H1 (cell line): ENCODE measurements at regions not wholly inside any gene's neighbourhood (a gene's known extent, or its start where the extent isn't known, plus 50 kb on each side); places are given as distances from the start of the nearest gene placed in this dataset.

Experiments
- CTCF ChIA-PET: fragments of 300-600 bp; sonication (Branson Sonifier 250); formaldehyde crosslinking; loops from one replicate; lab custom pipeline; 2021; ENCODE audit not compliant: partially characterized antibody; lab: Charles Lee
- POLR2A ChIA-PET: fragments of 300-600 bp; sonication (Branson Sonifier 250); formaldehyde crosslinking; loops from one replicate; lab custom pipeline; 2021; ENCODE audit warnings: inconsistent platforms; ENCODE audit not compliant: partially characterized antibody; lab: Charles Lee
- DNase-seq, 2 experiments: peaks; one replicate each; pipeline versions ENCODE4 v3.0.0 to v3.0.0-alpha.2; 2010 to 2022; ENCODE audit warnings: low spot score in 2 of 2, low read depth in 1 of 2, mixed read lengths in 1 of 2
- FAIRE-seq: peaks from 2 replicates; lab custom pipeline; 2011; peaks lifted over from hg19 to GRCh38; lab: Jason Lieb, UNC
- H2AFZ ChIP-seq: 2 replicates; pipeline ENCODE4 v1.8.1; 2012; ENCODE audit warnings: low read length, inconsistent platforms
- H2AK5ac ChIP-seq: 2 replicates; pipeline ENCODE4 v1.6.1; 2013; ENCODE audit warnings: low read depth, low read length
- H2BK120ac ChIP-seq: replicated peaks from 2 replicates; pipeline ENCODE3; 2013; ENCODE audit warnings: low read depth, low read length, inconsistent platforms
- H2BK12ac ChIP-seq: 2 replicates; pipeline ENCODE4 v1.6.1; 2013; ENCODE audit warnings: low read depth, low read length
- H2BK15ac ChIP-seq: 2 replicates; pipeline ENCODE4 v1.6.1; 2013; ENCODE audit warnings: low read length
- H2BK20ac ChIP-seq: 2 replicates; pipeline ENCODE4 v1.6.1; 2013; ENCODE audit warnings: low read length
- H2BK5ac ChIP-seq: 2 replicates; pipeline ENCODE4 v1.6.1; 2013; ENCODE audit warnings: low read depth, low read length
- H3K14ac ChIP-seq: 2 replicates; pipeline ENCODE4 v1.6.1; 2013; ENCODE audit warnings: inconsistent platforms; ENCODE audit not compliant: insufficient read length
- H3K18ac ChIP-seq: 2 replicates; pipeline ENCODE4 v1.6.1; 2013; ENCODE audit warnings: low read length; ENCODE audit errors: extremely low read depth
- H3K23ac ChIP-seq: 2 replicates; pipeline ENCODE4 v1.6.1; 2013; ENCODE audit warnings: inconsistent platforms; ENCODE audit not compliant: insufficient read length
- H3K23me2 ChIP-seq: 2 replicates; pipeline ENCODE4 v1.6.1; 2013; ENCODE audit warnings: low read depth, low read length
- H3K27ac ChIP-seq: 2 replicates; pipeline ENCODE4 v1.6.1; 2011; ENCODE audit warnings: low read depth, low read length, inconsistent platforms
- H3K27me3 ChIP-seq, 4 experiments: replicated peaks in 1 of 4; 1 replicate in 1 of 4; 2 replicates in 3 of 4; pipeline versions ENCODE4 v1.6.1 to v1.8.1; 2011 to 2013; ENCODE audit warnings: low read length in 3 of 4, mild to moderate bottlenecking in 3 of 4, inconsistent platforms in 2 of 4, mixed read lengths in 2 of 4, moderate library complexity in 1 of 4; ENCODE audit not compliant: control insufficient read depth in 3 of 4, insufficient read depth in 3 of 4; ENCODE audit errors: extremely low read depth in 1 of 4
- H3K36me3 ChIP-seq, 4 experiments: 2 replicates each; pipeline versions ENCODE4 v1.6.1 to v1.8.1; 2011 to 2013; ENCODE audit warnings: mild to moderate bottlenecking in 4 of 4, low read length in 3 of 4, moderate library complexity in 2 of 4, control low read depth in 1 of 4, inconsistent platforms in 1 of 4; ENCODE audit not compliant: insufficient read depth in 4 of 4, control insufficient read depth in 2 of 4
- H3K4ac ChIP-seq: replicated peaks from 2 replicates; pipeline ENCODE3; 2013; ENCODE audit warnings: low read length, low read depth, mixed read lengths, inconsistent platforms; ENCODE audit not compliant: insufficient read length
- H3K4me1 ChIP-seq, 4 experiments: replicated peaks in 1 of 4; 1 replicate in 1 of 4; 2 replicates in 3 of 4; pipeline versions ENCODE4 v1.6.1 to v1.8.1; 2011 to 2013; ENCODE audit warnings: low read length in 3 of 4, inconsistent platforms in 2 of 4, mixed read lengths in 1 of 4; ENCODE audit not compliant: insufficient read depth in 4 of 4, control insufficient read depth in 3 of 4
- H3K4me2 ChIP-seq, 2 experiments: 2 replicates each; pipeline versions ENCODE4 v1.6.1 to v1.8.1; 2011 to 2013; ENCODE audit warnings: low read depth in 2 of 2, low read length in 2 of 2, control low read depth in 1 of 2, inconsistent platforms in 1 of 2, mild to moderate bottlenecking in 1 of 2; ENCODE audit not compliant: insufficient read depth in 1 of 2
- H3K4me3 ChIP-seq, 4 experiments: fragments of 200-600, 300-600 bp in 1 of 4; sonication (generic), shearing (Covaris generic), sonication (Bioruptor Twin) in 1 of 4; 2 replicates each; pipeline versions ENCODE4 v1.5.1 to v1.8.1; 2011 to 2016; ENCODE audit warnings: low read length in 4 of 4, low read depth in 3 of 4, control low read depth in 2 of 4, inconsistent platforms in 2 of 4, mild to moderate bottlenecking in 2 of 4, mixed read lengths in 1 of 4, moderate library complexity in 1 of 4; ENCODE audit not compliant: insufficient read depth in 2 of 4; ENCODE audit errors: extremely low read depth in 1 of 4
- H3K56ac ChIP-seq: replicated peaks from 2 replicates; pipeline ENCODE3; 2013; ENCODE audit warnings: low read depth, mild to moderate bottlenecking, mixed read lengths, low read length, inconsistent platforms; ENCODE audit not compliant: insufficient read length
- H3K79me1 ChIP-seq: 2 replicates; pipeline ENCODE4 v1.6.1; 2013; ENCODE audit warnings: low read depth, low read length, control low read depth
- H3K79me2 ChIP-seq, 2 experiments: 2 replicates each; pipeline versions ENCODE4 v1.6.1 to v1.8.1; 2012 to 2013; ENCODE audit warnings: low read length in 2 of 2, mild to moderate bottlenecking in 2 of 2, inconsistent platforms in 1 of 2; ENCODE audit not compliant: insufficient read depth in 2 of 2, control insufficient read depth in 1 of 2
- H3K9ac ChIP-seq, 4 experiments: replicated peaks in 1 of 4; 1 replicate in 1 of 4; 2 replicates in 3 of 4; pipeline versions ENCODE4 v1.6.1 to v1.8.1; 2011 to 2013; ENCODE audit warnings: low read depth in 3 of 4, low read length in 3 of 4, control low read depth in 2 of 4, mild to moderate bottlenecking in 2 of 4, moderate library complexity in 2 of 4, inconsistent platforms in 1 of 4; ENCODE audit errors: extremely low read depth in 1 of 4
- H3K9me3 ChIP-seq, 2 experiments: 2 replicates each; pipeline versions ENCODE4 v1.6.1 to v1.8.1; 2012 to 2013; ENCODE audit warnings: mild to moderate bottlenecking in 2 of 2, moderate library complexity in 2 of 2, control low read depth in 1 of 2, inconsistent platforms in 1 of 2, low read depth in 1 of 2, low read length in 1 of 2, mixed read lengths in 1 of 2; ENCODE audit not compliant: insufficient read depth in 2 of 2
- H4K20me1 ChIP-seq, 2 experiments: replicated peaks in 1 of 2; 2 replicates each; pipeline versions ENCODE3 to v1.8.1; 2011 to 2013; ENCODE audit warnings: inconsistent platforms in 2 of 2, low read length in 2 of 2, mild to moderate bottlenecking in 1 of 2; ENCODE audit not compliant: insufficient read depth in 2 of 2, control insufficient read depth in 1 of 2
- H4K5ac ChIP-seq: 2 replicates; pipeline ENCODE4 v1.6.1; 2013; ENCODE audit warnings: low read length, low read depth, mixed read lengths, inconsistent platforms; ENCODE audit not compliant: insufficient read length
- H4K8ac ChIP-seq: 2 replicates; pipeline ENCODE4 v1.8.0; 2013; ENCODE audit warnings: mild to moderate bottlenecking, moderate library complexity, low read length, inconsistent platforms; ENCODE audit not compliant: insufficient read depth; ENCODE audit errors: extremely low read depth
- H4K91ac ChIP-seq: replicated peaks from 2 replicates; pipeline ENCODE3; 2013; ENCODE audit warnings: low read length, mixed read lengths, inconsistent platforms; ENCODE audit not compliant: insufficient read length
- BCL11A ChIP-seq, 2 experiments: IDR thresholded peaks; one replicate each; pipeline ENCODE4 v1.6.1; 2011; ENCODE audit warnings: low read depth in 2 of 2, low read length in 2 of 2, mild to moderate bottlenecking in 2 of 2
- FOSL1 ChIP-seq: IDR thresholded peaks from 2 replicates; pipeline ENCODE4 v1.6.1; 2011; ENCODE audit warnings: mild to moderate bottlenecking, low read depth, low read length, moderate library complexity; ENCODE audit not compliant: insufficient read depth
- JUND ChIP-seq: IDR thresholded peaks from 2 replicates; pipeline ENCODE4 v1.6.1; 2011; ENCODE audit warnings: mild to moderate bottlenecking, improper control_type of control experiment, low read length
- KDM5A ChIP-seq: fragments of 200-600 bp; IDR thresholded peaks from 2 replicates; pipeline ENCODE4 v1.7.1; 2012; ENCODE audit warnings: mild to moderate bottlenecking, low read length, inconsistent platforms, mixed read lengths
- RAD21 ChIP-seq, 2 experiments: IDR thresholded peaks in 1 of 2; conservative IDR thresholded peaks in 1 of 2; 2 replicates each; pipeline ENCODE4 v1.6.1; 2011; ENCODE audit warnings: low read depth in 2 of 2, low read length in 2 of 2, improper control_type of control experiment in 1 of 2, inconsistent platforms in 1 of 2, mild to moderate bottlenecking in 1 of 2, moderate library complexity in 1 of 2
- SP1 ChIP-seq: IDR thresholded peaks from 2 replicates; pipeline ENCODE4 v1.6.1; 2011; ENCODE audit warnings: low read depth, low read length
- WGBS, 2 experiments: shearing (Covaris generic) in 1 of 2; methylation state at CpG; one replicate each; pipeline versions ENCODE4 v1.1.6 to v1.1.7; 2013 to 2015; ENCODE audit warnings: low lambda C conversion rate in 2 of 2, mixed read lengths in 2 of 2, inconsistent platforms in 1 of 2, low coverage in 1 of 2, missing lambda C conversion rate in 1 of 2; ENCODE audit not compliant: insufficient replicate concordance in 2 of 2, insufficient coverage in 1 of 2, insufficient read length in 1 of 2; ENCODE audit errors: extremely low coverage in 1 of 2, missing lambda C conversion rate in 1 of 2; 5-methylcytosine and 5-hydroxymethylcytosine counted together
- TF ChIP-seq, protein P1 (sequence below): IDR thresholded peaks from 2 replicates; pipeline ENCODE4 v1.6.1; 2012; ENCODE audit warnings: inconsistent platforms
- TF ChIP-seq, protein P2 (sequence below): IDR thresholded peaks from 2 replicates; pipeline ENCODE4 v1.6.1; 2011; ENCODE audit warnings: low read length, improper control_type of control experiment

DNA sequence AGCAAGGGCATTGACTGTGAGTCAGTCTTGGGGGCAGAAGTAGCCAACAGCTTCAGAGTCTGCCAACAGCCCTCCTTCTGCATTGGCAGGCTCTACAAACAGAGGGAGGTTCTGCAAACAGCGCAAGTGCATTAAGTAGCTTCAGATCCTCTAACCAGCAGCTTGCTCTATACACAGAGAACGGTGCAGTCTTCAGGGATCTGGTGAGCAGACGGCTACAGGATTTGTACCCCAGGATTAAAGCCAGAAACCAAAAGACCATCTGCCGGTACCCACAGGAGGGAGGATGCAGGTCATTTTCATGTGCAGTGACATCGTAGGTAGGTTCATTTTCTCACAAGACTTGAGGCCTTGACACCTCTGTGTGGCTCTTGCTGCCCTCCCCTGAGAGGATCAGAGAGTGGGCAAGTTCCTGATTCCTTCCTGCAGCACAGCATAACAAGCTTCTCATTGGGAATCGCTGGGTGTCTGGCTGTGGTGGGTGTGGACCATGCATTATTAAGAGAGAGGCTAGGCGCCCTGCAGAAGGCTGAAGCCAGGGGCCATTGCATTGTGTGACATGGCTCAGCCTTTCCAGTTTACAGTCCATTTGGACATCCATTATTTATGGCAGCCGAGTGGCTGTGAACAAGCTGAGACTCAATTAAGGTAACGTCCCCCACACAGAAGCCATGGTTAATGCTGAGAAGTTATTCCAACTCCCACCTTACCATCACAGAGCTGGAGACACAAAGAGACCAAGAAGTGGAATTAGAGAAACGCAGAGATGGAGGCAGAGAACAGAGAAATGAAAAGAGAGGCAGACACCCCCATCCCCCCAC is 250.0 kb downstream of the LRFN2 start:
- Histone ChIP-seq H2BK120ac (no peak overlapping the region), H3K27ac (no peak overlapping the region), H3K36me3 (no peaks in the 10 kb centered on the region), H2BK20ac (peak overlapping the region; percentile 68; the same call in 1 of the 2 replicates), H3K18ac (no peak overlapping the region), H3K9ac (no peak overlapping the region), H4K20me1 (no peaks in the 10 kb centered on the region), H2BK5ac (no peak overlapping the region), H2BK12ac (peak overlapping the region; percentile 46; the same call in 1 of the 2 replicates), H3K27me3 (no peaks in the 10 kb centered on the region; a peak in 1 of 7 replicates), H2AFZ (no peak overlapping the region), H3K79me1 (no peaks in the 10 kb centered on the region), H3K9me3 (no peaks in the 10 kb centered on the region), H3K4me3 (no peak overlapping the region), H3K4me1 (peaks cover 1 to 20% (median 10%) of the 10 kb centered on the region in 4 experiments; a peak in 5 of 7 replicates), H3K56ac (no peak overlapping the region), H3K23ac (no peak overlapping the region), H4K5ac (no peak overlapping the region), H3K4ac (no peak overlapping the region), H3K79me2 (no peaks in the 10 kb centered on the region), H3K23me2 (no peaks in the 10 kb centered on the region), H2AK5ac (no peak overlapping the region), H2BK15ac (peak overlapping the region; percentile 61; the same call in 1 of the 2 replicates), H3K14ac (no peak overlapping the region), H3K4me2 (no peak overlapping the region), H4K8ac (no peak overlapping the region), H4K91ac (no peak overlapping the region)
- FAIRE-seq (no peak), DNase-seq (no peak)
- 90% methylated on average over 10 of the region's 10 CpGs; no CpG with 5 or more reads in 1 of the 2 experiments for WGBS, 2 experiments
- POLR2A ChIA-PET, result interaction anchor here (1.2 to 1.5 kb wide), 2 partner anchors 11 to 17 kb away, joined by 3 to 4 read pairs; no protein-coding TSS in a partner anchor
- CTCF ChIA-PET, result interaction anchor here (0.6 to 3.9 kb wide), 11 partner anchors 9 to 515 kb away, joined by 3 to 17 read pairs (median 4); no protein-coding TSS in a partner anchor
- no peak for TF ChIP-seq SP1
- no peak for TF ChIP-seq BCL11A (IDR thresholded peaks at IDR 0.05; ENCODE audit: low read depth in 2 of 2, low read length in 2 of 2)
- TF ChIP-seq FOSL1, result no peak
- TF ChIP-seq, protein P1, sequence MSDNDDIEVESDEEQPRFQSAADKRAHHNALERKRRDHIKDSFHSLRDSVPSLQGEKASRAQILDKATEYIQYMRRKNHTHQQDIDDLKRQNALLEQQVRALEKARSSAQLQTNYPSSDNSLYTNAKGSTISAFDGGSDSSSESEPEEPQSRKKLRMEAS, result no peak
- no peak for TF ChIP-seq JUND
- TF ChIP-seq, protein P2, sequence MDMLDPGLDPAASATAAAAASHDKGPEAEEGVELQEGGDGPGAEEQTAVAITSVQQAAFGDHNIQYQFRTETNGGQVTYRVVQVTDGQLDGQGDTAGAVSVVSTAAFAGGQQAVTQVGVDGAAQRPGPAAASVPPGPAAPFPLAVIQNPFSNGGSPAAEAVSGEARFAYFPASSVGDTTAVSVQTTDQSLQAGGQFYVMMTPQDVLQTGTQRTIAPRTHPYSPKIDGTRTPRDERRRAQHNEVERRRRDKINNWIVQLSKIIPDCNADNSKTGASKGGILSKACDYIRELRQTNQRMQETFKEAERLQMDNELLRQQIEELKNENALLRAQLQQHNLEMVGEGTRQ, result no peak
- no peak for TF ChIP-seq KDM5A
- no peak for TF ChIP-seq RAD21 (IDR thresholded peaks at IDR 0.05 in 1 of 2, conservative IDR thresholded peaks at IDR 0.05 in 1 of 2; ENCODE audit: low read depth in 2 of 2, low read length in 2 of 2)
